Calu3 (cell line): ENCODE measurements at regions not wholly inside any gene's neighbourhood (a gene's known extent, or its start where the extent isn't known, plus 50 kb on each side); places are given as distances from the start of the nearest gene placed in this dataset.

Source experiments
- BruUV-seq: library from RNA; stranded (reverse); fragments of 400-500 nt; replicated peaks from 2 replicates; lab custom pipeline; 2021; lab: Mats Ljungman, UMichigan
- CTCF ChIA-PET: fragments of 300-600 bp; sonication (Branson Sonifier 250); formaldehyde crosslinking; loops from one replicate; lab custom pipeline; 2022; ENCODE audit warnings: antibody characterized with exemption; lab: Charles Lee
- DNase-seq: peaks from one replicate; pipeline ENCODE4 v3.0.0; 2022
- H3K27ac Mint-ChIP-seq: one replicate; pipeline ENCODE4 v1.8.0; 2022; ENCODE audit warnings: mixed read lengths; ENCODE audit not compliant: unreplicated experiment
- H3K27me3 Mint-ChIP-seq: one replicate; pipeline ENCODE4 v1.8.0; 2022; ENCODE audit warnings: mixed read lengths; ENCODE audit not compliant: unreplicated experiment
- H3K36me3 Mint-ChIP-seq: one replicate; pipeline ENCODE4 v1.8.0; 2022; ENCODE audit warnings: mild to moderate bottlenecking, moderate library complexity, mixed read lengths; ENCODE audit not compliant: insufficient read depth, unreplicated experiment
- H3K4me1 Mint-ChIP-seq: one replicate; pipeline ENCODE4 v1.8.0; 2022; ENCODE audit warnings: mild to moderate bottlenecking, low read depth, mixed read lengths; ENCODE audit not compliant: unreplicated experiment
- H3K4me3 Mint-ChIP-seq: one replicate; pipeline ENCODE4 v1.8.0; 2022; ENCODE audit warnings: mild to moderate bottlenecking, low read depth, moderate library complexity, mixed read lengths; ENCODE audit not compliant: unreplicated experiment
- H3K9me3 Mint-ChIP-seq: one replicate; pipeline ENCODE4 v1.8.0; 2022; ENCODE audit warnings: low read depth, mixed read lengths; ENCODE audit not compliant: unreplicated experiment
- CTCF ChIP-seq: fragments of 200-600 bp; IDR thresholded peaks from one replicate; pipeline ENCODE4 v1.8.0; 2022; ENCODE audit warnings: antibody characterized with exemption; ENCODE audit not compliant: unreplicated experiment
- intact Hi-C: fragments of 100-400 bp; cut with micrococcal nuclease; formaldehyde crosslinking; loops from one replicate; pipeline ENCODE4 v1.10.0; 2022; ENCODE audit not compliant: unreplicated experiment

GRCh38 chr20:55439070-55439469 is 566.2 kb downstream of the CBLN4 start:
- no TSS peak for BruUV-seq
- H3K36me3 Mint-ChIP-seq: no peaks in the 10 kb centered on the region
- H3K4me1 Mint-ChIP-seq: no peaks in the 10 kb centered on the region
- DNase-seq: no peak
- H3K27ac Mint-ChIP-seq: no peak overlapping the region
- peaks cover 9% of the 10 kb centered on the region for H3K9me3 Mint-ChIP-seq
- intact Hi-C loops: no loop called here
- TF ChIP-seq CTCF: no peak
- H3K4me3 Mint-ChIP-seq: no peak overlapping the region
- H3K27me3 Mint-ChIP-seq: no peaks in the 10 kb centered on the region
- CTCF ChIA-PET: no interaction called here

GRCh38 chr20:55437798-55438415 is 567.4 kb downstream of the CBLN4 start:
- peaks cover 8% of the 10 kb centered on the region for H3K9me3 Mint-ChIP-seq
- no peak for DNase-seq
- H3K36me3 Mint-ChIP-seq: no peaks in the 10 kb centered on the region
- TF ChIP-seq CTCF: no peak
- H3K27ac Mint-ChIP-seq: no peak overlapping the region
- intact Hi-C loops: no loop called here
- H3K4me3 Mint-ChIP-seq: no peak overlapping the region
- CTCF ChIA-PET: no interaction called here
- no peaks in the 10 kb centered on the region for H3K4me1 Mint-ChIP-seq
- BruUV-seq: no TSS peak
- H3K27me3 Mint-ChIP-seq: no peaks in the 10 kb centered on the region

DNA sequence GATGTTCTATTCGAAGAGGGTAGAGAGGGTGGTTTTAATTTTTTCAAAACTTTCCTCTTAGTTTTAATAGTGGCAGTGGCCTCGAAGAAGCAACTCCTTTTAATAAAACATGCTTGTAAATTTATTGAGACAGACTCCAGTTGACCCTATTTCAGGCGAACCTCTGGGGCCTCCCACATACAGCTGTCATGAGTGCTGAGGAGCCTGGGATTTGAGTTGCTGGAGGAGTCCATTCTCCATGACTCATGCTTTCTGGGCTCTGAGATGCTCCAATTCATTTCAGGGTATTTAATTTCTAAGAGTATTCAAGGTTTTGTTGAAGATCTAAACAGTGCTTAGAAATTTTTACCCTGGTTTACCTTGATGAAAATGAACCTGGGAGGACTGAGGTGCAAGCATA is 580.4 kb downstream of the CBLN4 start:
- CTCF ChIA-PET: interaction anchor here (0.7 kb wide), 1 partner anchor 10 kb away, joined by 3 read pairs; no protein-coding TSS in a partner anchor
- Mint-ChIP-seq H3K9me3 (peaks cover 25% of the 10 kb centered on the region), H3K27ac (no peak overlapping the region), H3K36me3 (no peaks in the 10 kb centered on the region), H3K4me1 (no peaks in the 10 kb centered on the region), H3K27me3 (no peaks in the 10 kb centered on the region), H3K4me3 (no peak overlapping the region)
- intact Hi-C loops: no loop called here
- no TSS peak for BruUV-seq
- no peak for TF ChIP-seq CTCF
- no peak for DNase-seq

GRCh38 chr20:55424476-55424875 is 580.8 kb downstream of the CBLN4 start:
- TF ChIP-seq CTCF: no peak
- Mint-ChIP-seq H3K27me3 (no peaks in the 10 kb centered on the region), H3K27ac (no peak overlapping the region), H3K4me3 (no peak overlapping the region), H3K36me3 (no peaks in the 10 kb centered on the region), H3K4me1 (no peaks in the 10 kb centered on the region), H3K9me3 (peaks cover 29% of the 10 kb centered on the region)
- DNase-seq: no peak
- intact Hi-C loops: no loop called here
- no TSS peak for BruUV-seq
- CTCF ChIA-PET: interaction anchor here (0.7 kb wide), 1 partner anchor 10 kb away, joined by 3 read pairs; no protein-coding TSS in a partner anchor
